Fibroblast of gingiva (primary cell): ENCODE measurements at regions not wholly inside any gene's neighbourhood (a gene's known extent, or its start where the extent isn't known, plus 50 kb on each side); places are given as distances from the start of the nearest gene placed in this dataset.
"Not testable (repeated sequence)": the region's sequence is repeated elsewhere in the genome, so short reads cannot be mapped to it uniquely, and the experiment has no call there.

ENCODE experiments used
- DNase-seq: peaks from one replicate; pipeline ENCODE4 v3.0.0-alpha.2; 2011; ENCODE audit warnings: low read depth

DNA sequence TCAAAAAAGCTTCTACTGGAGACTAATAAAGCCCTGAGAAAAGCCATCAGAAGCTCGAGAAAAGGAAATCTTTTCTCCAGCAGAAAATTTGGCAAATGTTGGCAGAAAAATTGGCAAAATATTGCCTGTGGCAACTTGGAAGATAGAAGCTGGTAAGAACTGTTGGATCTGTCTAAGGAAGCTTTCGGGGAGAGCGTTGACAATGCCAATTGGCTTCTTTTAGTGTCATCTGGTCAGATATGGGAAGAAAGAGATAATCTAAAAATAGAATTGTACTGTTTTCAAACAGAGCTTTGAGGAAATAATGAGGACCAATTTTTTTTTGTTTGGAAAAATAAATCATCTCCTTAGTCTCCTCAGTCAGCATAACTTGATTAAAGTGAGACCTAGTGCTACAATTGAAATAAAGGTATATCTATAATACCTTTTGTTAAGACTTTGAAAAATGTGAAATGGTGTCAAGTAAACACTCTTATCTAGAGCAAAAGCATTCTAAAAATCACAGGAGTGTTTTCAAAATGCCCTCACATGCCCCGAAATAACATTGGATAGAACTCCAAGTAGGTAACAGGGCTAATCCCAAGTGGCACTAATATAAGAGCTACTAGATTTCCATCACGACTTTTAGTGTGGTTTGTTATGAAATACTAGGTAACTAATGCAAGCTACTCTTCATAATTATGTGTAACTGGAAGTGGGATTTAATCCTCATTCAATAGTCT is 882.2 kb upstream of the B3GALT2 start:
- no peak for DNase-seq

DNA sequence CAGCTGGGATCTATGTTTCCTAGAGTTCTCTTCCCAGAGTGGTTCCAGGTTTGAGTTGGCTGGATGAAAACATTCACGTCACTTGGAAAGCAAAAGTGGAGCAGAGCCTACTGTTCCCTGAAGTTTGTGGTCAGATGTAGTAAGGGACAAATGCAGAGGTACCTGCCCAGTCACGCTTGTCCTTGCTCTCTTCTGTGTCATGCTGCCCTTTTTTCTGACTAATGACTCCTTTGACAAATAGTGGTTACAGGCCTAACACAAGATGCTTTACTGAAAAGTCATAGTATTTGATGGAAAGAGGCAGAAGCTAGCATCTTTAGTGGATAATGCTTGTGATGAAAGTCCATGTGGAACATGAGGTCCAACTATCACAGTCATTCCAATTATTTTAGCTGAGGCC is 881.4 kb upstream of the B3GALT2 start:
- DNase-seq: no peak

DNA sequence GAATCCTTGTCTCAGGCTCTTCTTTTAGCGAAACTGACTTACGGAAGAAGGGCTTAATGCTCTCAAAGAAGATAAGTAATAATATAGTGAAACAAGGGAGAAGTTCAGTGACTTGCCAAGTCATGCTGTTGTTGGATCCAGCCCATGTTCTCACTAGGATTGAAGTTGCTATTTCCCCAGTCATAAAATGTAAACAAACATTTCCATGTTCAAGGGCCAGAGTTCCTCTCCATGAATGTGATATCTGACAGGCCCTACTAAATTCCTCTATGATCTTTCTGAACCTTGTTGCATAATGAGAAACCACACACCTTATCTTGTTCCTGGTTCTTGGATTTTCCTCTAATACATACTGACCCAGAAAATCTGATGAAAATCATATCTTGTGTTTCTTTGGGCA is 876.5 kb upstream of the B3GALT2 start:
- no peak for DNase-seq

DNA sequence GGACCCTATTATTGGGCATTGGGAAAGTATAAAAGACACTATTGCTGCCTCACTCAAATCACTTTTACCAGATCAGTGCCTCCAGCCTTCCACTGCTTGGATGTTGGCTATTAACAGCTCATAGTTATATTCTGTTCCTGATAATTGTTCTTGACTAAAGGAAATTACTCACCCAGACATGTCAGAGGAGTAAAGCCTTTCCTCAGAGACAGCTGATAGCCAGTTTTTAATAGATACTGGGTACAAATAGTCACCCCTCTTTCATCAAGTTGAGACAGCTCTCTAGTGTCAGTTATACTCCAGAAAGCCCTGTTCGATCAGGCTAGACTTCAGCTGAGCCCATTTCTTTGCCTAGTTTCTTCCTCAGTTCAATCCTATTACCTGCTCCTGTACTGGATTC is 876.1 kb upstream of the B3GALT2 start:
- no peak for DNase-seq

DNA sequence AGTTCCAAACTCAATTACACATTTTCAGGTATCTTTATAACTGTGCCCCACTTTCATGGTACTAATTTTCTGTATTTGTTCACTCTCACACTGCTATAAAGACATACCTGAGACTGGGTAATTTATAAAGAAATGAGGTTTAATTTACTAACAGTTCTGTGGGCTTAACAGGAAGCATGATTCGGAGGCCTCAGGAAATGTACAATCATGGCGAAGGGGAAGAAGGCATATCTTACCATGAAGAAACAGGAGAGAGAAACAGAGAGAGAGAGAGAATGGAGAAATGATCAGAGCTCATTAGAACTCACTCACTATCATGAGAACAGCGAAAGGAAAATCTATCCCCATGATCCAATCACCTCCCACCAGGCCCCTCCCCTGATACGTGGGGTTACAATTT is 874.1 kb upstream of the B3GALT2 start:
- no peak for DNase-seq

DNA sequence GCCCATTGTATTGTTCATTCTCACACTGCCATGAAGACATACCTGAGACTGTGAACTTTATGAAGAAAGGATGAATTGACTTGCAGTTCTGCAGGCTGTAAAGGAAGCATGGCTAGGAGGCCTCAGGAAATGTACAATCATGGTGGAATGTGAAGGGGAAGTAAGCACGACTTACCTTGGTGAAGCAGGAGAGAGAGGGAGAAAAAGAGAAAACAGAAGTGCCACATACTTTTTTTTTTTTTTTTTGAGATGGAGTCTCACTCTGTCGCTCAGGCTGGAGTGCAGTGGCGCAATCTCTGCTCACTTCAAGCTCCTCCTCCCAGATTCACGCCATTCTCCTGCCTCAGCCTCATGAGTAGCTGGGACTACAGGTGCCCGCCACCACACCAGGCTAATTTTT is 871.9 kb upstream of the B3GALT2 start:
- DNase-seq: not testable (repeated sequence)

DNA sequence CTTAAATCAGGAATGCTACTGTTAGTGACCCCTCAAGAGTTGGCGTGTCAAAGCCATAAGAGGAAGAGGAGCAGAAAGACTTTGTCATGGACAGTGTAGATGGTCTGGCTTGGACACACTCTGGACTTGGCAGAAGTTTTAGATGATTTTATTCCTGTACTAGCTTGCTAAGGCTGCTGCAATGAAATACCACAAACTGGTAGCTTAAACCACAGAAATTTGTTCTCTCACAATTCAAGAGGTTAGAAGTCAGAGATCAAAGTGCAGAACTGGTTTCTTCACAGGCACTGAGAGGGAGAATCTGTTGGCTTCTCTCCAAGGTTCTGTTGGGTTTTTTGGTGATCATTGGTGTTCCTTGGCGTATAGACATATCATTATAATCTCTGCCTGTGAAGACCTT is 869.8 kb upstream of the B3GALT2 start:
- DNase-seq: no peak

DNA sequence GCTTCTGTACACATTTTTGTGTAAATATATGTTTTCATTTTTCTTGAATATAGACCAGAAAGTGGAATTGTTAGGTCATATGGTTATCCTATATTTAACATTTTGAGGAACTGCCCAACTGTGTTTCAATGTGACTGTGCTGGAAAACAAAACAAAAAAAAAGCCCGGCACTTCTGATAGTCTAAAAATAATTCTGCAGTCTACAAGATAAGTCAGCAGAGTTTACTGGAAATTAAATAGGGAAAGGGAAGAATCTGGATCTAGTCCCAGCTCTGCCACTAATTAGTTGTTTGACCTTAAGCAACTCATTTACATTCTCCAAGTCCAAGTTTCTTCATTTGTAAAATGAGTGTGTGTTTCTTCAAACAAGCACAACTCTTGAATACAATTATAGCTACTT is 869.1 kb upstream of the B3GALT2 start:
- DNase-seq: no peak

DNA sequence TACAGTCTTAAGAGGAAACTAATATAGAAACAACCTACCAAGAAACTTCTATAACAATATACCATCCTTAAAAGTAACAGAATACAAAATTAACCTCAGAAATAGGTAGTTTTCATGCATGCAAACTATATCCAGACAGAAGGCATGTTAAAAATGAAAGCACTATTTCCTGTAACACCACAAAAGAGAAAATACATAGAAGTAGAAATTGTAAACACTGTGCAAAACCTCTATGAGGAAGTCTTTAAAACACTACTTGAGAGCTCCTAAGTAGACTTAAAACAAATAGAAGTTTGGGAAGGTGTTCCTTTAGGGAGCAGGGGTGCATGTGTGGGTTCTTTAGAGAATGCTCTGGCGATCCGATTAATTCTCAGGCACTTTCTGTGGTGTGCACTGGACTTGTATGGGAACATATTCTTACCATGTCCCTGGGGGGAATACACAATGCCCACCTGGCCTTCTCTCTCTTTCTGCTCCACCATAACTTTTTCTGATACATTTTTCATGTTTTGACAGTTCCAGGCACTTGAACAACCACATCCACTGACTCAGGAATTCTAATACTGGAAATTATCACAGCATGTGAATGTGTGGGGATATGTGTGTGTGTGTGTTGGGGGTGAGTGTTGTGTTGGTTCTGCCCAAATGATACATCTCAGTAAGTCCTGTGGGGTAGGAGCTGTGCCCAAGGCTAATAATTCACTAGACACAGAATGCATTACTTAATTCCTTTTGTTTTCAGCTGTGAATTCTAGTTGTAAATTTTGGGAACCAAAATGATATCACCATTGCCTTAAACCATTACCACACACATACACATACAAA is 866.3 kb upstream of the B3GALT2 start:
- DNase-seq: no peak

DNA sequence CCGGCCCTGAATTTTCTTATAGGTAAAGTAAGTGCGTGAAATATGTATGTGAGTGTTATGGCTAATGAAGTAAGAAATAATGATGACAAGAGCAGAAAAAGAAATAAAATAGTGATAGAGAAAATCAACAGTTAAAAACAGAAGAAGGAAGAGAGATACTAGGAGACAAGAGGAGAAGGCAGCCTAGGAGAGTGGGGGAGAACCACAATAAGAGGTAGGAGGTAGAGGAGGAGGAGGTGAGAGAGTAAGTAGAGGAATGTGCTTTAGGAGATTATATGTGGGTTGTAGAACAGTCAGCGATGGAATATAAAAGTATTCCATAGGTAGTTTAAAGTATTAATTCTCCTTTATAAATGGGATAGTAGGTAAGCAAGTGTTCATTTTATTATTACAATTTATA is 861.5 kb upstream of the B3GALT2 start:
- DNase-seq: no peak

DNA sequence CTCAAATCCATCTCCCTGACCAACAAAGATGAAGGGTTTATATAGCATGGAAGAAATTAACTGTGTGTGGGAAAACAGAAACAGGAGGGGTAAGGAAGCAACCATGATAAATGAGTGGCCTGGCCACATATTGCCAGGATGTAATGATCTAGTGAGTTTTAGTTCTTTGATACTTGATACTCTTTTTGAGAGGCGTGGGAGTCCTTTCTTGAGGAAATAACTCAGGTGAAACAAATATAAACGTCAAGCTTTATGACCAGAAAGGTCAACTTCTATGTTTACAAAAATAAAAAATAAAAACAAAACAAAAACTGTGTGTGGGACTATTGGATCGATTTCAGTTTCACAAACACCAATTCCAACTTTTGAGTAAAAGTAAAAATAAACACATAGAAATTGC is 860.8 kb upstream of the B3GALT2 start:
- no peak for DNase-seq

DNA sequence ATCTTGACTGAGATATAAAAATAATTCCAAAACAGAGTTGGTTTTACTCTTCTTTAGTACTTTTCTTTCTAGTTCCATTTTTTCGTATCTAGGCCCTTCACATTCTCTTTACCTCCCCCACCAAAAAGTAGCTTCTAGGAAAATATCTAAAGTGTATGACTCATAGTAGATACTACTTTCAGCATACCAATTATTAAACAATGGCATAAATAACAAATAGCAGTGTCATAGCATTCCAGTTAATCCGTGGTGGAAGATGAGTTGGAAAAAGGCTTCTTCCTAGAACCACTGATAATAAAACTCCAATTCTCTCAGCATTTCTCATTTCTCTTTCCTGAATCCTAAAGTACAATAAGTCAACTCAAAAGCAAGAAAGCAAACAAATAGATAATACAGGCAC is 859.0 kb upstream of the B3GALT2 start:
- no peak for DNase-seq

DNA sequence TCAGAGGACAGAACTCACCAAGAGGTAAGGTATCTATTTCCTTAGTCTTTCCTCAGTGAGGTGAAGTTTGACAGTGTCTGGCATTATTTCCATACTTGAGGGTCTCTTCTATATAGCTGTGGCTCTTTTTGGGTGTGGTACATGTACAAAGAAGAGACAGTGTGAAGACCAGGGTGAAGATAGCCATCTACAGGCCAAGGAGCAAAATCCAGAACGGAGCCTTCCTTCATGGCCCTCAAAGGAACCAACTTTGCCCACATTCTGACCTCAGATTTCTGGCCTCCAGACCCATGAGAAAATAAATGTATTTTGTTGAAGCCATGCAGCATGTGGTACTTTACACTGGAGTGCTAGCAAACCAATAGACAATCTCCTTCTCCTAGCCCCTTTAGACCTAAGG is 858.5 kb upstream of the B3GALT2 start:
- DNase-seq: no peak

DNA sequence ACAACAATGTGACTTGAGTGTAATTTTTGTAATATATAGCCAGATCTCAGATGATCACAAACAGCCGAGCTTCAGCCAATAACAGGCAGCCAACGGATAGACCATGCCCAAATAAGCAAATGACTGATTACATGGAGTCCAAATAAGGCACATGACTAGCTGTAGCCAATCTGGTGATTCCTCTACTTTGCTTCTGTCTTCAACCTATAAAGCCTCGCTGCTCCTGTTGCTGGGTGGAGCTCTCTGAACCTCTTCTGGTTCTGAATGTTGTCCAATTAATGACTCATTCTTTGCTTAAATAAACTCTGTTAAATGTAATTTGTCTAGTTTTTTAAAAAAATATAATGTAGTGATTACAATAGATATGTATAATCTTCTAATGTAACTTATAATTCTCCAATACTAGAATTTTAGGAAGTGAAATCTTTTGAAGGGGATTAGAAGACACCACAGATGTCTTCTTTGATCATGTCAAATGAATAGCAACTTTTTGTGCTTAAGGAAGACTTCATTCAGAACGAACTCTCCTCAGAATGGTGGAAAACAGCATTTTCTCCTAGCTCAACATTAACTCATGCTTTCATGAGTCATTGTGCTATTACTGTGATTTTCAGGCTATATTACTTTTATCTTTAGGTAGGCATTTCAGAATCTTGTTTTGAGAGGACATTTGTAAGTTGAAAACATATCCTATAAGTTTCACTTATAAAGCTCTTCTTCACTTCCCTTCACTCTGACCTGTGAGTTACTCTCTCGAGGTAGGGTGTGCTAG is 857.8 kb upstream of the B3GALT2 start:
- no peak for DNase-seq

DNA sequence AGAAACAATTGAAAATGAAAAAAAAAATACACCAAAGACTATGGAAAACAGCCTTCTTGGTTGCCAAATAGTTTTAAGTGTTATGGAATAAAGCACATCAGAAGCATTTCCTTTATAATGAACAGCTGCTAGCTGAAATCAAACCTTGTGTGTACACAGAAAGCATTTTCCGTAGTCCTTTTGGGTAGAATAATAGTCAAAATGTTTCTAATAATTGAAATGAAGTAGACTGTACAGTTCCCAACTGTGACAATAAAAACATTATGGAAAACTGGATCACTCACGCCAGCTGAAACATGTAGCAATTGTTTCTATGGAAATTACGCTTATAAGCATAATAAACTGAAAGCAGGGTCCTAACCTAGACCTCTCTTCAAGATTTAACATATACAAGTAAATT is 856.3 kb upstream of the B3GALT2 start:
- DNase-seq: no peak

DNA sequence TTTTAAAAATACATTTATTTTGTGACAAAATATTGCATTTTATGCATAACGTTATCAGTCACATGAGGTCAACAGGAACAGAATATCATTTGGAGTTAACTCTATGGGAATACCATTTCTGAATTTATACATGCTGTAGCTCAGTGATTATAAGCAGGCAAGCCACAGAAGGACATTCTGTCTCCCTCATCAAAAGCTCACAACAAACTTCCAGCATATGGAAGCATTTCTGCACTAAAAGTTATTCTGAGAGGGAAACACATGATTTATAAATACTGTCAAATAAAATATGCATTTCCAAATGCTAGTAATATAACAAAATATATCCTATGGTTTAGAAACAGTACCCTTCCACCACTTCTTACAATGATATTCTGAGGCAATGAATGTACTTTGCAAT is 854.1 kb upstream of the B3GALT2 start:
- no peak for DNase-seq

DNA sequence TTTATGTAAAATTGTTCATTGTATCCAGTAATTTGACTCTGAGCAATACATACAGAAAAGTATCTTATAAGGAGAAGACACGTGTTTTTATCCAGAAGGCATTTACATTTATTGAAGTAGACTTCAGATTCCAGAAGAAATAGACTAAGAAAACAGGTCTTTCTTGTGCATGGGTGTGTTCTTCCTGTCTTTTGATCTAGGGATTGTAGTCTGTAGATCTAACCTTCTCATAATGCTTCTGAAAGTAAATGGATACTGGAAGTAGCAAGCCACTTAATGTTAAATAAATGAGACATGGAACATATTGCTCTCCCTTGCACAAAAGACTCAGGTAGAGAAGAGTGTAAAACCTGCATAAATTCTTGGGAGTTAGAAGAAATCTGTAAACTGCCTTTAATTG is 853.2 kb upstream of the B3GALT2 start:
- DNase-seq: no peak

DNA sequence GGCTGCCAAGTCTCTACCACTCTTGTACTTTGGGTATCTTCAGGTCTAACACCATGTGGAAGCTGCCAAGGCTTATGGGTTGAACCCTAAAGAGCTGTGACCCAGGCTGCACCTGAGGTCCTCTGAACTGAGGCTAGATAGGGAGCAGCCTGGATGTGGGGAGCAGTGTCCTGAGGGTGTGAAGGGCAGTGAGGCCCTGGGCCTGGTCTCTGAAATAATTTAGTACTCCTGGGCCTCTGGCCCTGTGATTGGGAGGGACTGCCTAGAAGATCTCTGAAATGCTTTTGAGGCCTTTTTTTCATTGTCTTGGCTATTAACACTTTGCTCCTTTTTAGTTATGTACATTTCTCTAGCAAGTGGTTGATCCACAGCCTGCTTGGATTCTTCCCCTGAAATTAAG is 847.2 kb upstream of the B3GALT2 start:
- no peak for DNase-seq

DNA sequence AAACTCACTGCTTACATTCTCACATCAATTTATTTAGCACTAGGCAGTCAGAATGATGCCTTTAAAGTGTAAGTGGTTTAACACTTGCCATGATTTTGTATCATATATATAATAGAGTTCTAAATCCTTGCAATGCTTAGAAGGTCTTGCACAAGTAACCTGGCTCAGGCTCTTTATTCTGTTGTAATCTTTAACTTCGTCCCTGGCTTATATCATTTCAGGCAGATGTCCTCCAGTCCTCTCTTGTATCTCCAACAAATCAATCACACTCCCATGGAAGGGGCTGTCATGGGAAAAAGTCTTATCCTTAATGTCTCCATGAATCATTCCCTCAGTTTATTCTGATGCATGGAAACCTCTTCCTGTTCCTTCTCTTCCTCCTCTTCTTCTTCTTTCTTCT is 841.6 kb upstream of the B3GALT2 start:
- no peak for DNase-seq

DNA sequence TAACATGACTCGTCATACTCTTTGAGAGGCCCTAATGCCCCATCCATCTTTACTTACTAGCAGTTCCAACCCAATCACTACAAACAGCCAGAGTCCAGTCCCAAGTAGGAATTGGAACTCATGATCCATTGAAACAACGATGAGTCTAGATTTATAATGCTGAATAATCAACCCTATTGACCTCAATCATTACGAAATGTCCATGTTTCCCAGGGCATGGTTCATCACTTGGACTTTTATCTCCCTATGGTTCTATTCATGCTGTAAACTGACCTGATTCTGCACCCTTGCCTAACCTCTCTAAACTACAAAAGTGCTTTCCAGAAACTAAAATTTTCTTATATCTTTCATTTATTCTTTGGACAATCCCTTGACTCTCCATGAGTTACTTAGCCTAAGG is 840.0 kb upstream of the B3GALT2 start:
- no peak for DNase-seq

DNA sequence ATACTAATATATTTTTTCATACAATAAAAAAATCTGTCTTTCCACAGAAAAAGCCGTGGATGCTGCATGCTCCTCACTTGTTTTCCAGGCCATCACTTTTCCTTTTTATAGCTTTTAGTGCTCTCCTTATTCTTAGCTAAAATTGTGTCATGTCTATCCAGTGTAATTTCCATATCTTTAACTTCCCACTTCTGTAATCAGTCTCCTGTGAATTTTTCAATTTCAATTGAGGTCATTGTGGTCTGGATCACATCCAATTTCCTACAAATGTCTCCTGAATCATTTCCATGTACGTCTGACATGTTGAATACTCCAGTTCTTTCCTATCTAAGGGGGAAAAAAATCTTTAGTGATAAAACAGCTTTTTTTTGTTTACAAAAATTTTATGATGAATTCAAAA is 838.2 kb upstream of the B3GALT2 start:
- DNase-seq: no peak

DNA sequence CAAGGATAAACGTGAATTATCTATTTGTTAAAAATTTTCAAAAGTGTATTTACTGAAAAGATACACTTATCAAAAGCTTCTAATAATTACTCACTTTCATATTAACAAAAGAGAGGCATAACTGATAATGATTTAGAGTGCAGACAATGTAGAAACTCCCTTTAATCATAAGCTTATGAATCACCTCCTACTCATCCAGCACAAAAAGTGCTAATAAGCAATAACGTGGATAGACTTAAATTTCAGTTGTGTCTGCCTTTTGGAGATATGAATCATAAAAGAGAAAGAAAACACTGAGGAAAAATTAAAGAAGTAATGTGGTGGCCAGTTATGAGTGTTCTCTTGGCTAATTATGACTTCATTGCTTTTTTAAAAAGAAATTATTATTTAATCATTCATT is 827.6 kb upstream of the B3GALT2 start:
- DNase-seq: no peak

DNA sequence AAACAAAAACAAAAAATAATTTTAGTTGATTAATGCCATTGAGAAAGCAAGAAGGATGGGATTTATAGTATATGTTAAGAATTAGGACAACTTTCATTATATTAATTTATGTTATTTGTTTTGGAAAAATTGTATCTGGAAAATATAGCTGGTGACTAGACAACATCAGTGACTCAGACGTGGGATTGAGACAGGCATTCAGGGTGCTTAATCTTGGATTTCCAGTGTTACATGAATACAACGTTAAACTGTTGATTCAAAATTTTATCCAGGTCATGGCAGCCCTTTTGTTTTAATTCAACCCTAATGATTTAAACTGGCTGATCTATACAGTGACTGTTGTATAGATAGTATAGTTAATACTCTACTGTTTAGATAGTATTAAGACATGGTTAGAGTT is 827.1 kb upstream of the B3GALT2 start:
- DNase-seq: no peak
